ENCODE measurements at regions not wholly inside any gene's neighbourhood (a gene's known extent, or its start where the extent isn't known, plus 50 kb on each side); places are given as distances from the start of the nearest gene placed in this dataset.

- TF ChIP-seq EZH2 (IDR thresholded peaks at IDR 0.05) = no peak
- TF ChIP-seq POLR2AphosphoS5 (IDR thresholded peaks at IDR 0.05; ENCODE audit: borderline replicate concordance, low read depth, low read length) = no peak
These were observed 521.8 kb downstream of the NTRK3 start for GRCh38 chr15:87734571-87735373.
